ENCODE measurements at regions not wholly inside any gene's neighbourhood (a gene's known extent, or its start where the extent isn't known, plus 50 kb on each side); places are given as distances from the start of the nearest gene placed in this dataset.

GRCh38 chr10:128808921-128809440 is 658.1 kb upstream of the MGMT start:
- DNase-seq (ENCODE audit: low spot score) = no peak

DNA sequence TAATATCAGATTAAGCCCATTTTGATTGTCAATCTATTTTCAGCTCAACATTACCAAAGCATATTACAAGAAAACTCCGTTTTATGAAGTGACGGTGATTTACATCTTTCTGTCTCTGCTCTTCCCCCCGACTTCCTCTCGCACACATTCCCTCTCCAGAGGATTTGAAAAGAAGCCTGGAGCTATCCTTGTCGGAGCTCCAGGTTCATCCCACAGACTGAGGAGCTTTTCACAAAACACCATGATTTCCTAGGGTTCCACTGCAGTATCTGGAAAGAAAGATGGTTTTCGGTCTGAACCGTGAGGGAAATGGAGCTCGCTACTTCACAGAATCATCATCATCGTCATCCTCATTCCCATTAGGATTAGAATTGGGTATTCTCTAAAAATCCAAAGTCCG is 655.5 kb upstream of the MGMT start:
- no peak for DNase-seq (ENCODE audit: low spot score)

- no peak for DNase-seq (ENCODE audit: low spot score)
These were observed 655.0 kb upstream of the MGMT start for GRCh38 chr10:128812000-128812399.

DNA sequence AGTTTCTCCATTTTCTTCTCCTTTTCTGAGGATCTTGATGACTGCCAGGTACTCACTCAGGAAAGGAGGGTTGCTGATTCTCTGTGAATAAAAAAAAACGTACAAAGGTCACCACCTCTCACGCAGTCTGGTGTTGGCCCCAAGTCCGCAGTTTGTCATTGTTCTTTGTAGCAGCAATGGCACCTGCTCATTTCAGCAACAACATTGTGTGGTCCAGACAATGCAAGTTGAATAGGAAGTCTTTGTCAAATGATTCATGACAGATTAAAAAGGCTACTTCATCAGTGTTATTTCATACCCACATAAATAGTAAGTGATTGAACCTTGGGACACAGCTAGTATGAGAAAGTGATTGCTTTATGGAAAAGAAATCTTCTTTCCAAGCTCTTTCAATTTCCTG is 653.5 kb upstream of the MGMT start:
- DNase-seq (ENCODE audit: low spot score) = no peak

DNA sequence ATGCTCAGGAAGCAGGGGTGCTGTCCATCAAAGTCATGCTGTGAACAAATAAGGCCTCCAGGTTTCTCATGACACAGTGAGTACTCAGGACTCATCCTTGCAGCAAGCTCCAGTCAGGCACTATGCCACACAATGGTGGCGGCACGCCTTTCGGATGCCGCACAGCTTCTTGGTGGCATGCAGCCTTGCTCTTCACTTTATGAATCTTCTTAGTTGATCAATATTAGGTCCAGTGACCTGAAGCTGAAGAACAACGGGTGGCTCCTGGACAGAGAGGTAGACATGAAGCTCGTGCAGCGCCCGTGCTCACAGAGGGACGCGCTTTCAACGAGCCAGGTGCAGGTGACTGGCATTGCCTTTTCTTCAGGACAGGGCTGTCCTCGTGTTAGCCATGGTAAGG is 653.0 kb upstream of the MGMT start:
- no peak for DNase-seq (ENCODE audit: low spot score)

DNA sequence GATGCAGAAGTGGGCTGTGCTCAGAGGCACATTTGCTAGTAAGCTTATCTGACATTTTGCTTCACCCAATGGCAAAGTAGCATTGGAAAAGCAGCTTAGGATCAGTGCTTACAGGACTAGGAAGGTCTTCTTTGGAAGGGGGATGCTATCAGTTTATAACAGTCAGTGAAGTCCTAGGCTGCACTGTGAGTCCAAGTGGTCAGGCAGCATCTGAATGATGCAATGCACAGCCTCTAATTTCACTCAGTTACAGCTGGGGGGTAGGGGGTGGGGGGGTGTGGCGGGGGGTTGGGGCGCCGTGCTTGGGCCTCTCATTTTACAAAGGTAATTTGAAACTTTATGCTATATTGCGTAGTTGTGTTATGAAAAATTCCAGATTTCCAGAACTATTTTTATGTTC is 652.3 kb upstream of the MGMT start:
- DNase-seq (ENCODE audit: low spot score) = no peak

DNA sequence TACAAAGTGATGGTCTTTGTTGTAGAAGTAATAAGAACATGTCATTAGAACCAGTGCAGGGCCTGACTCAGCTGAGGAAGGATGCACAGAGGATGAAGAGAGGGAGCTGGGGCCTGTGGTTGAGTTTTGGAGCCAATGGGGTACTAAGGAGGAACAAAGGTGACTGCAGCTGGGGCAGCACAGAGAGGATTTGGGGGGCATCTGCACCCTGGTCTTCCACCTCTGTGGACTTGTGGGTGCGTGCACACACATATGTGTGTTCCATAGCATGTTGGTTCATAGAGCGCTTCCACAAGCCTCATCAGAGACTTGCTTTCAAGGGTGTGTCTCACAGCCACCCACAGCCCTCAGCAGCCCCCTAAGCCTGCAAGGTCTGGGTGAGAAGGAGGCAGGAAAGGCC is 650.3 kb upstream of the MGMT start:
- no peak for DNase-seq (ENCODE audit: low spot score)

DNA sequence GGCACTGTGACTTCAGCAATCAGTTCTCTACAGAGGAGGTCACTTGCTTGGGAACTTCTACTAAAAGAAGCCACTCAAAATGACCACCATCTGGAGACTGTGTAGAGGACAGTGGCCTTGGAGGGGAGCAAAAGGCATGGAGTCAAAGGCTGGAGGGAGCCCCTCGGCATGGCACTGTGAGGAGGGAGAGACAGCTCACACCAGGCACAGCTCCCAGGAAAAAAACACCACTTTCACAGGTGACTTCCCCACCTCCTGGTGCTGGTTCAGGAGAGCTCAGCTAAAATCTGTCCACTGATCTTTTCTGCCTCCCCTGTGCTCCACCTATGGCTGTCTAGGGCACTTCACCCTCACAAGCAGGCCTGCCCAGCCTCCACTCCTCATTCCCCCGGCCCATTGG is 649.4 kb upstream of the MGMT start:
- DNase-seq (ENCODE audit: low spot score) = no peak

GRCh38 chr10:128820663-128821062 is 646.4 kb upstream of the MGMT start:
- no peak for DNase-seq (ENCODE audit: low spot score)

DNA sequence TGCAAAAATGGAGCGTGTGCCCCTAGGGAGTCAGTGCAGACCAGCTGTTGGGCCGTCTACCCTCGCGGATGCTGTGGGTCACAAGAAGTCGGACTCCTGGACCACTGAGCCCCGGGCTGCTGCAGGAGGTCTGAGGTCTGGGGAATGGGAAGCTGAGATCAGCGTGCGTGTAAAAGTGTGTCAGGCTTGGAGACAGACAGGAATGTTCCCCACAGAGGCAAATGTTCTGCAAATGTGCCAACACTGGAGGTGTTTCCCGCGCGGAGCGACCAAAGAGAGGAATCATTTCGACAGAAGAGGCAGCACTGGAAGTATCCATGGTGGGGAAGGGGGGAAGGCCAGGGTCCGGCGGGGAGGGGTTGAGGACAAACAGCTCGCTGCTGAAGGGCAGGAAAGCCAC is 643.8 kb upstream of the MGMT start:
- DNase-seq (ENCODE audit: low spot score) = no peak

GRCh38 chr10:128825626-128826025 is 641.4 kb upstream of the MGMT start:
- no peak for DNase-seq (ENCODE audit: low spot score)

DNA sequence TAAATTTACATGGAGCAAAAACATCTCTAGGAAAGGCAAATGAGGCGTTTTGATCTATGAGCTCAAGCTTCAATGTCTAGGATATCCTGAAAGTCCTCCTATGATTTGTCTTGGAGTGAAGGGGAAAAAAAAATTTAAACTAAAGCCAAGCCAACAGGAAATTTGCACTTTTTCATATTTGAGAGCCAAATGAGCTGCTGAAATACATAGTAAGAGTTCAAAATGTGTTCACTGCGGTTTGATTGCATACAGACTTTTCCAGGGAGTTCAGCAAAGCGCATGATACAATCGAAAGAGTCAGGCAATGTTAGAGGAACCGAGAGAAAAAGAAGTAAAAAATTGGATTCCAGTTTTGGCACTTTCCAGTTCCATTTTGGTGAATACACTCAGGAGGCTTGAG is 633.4 kb upstream of the MGMT start:
- DNase-seq (ENCODE audit: low spot score) = no peak

GRCh38 chr10:128835361-128835760 is 631.7 kb upstream of the MGMT start:
- no peak for DNase-seq (ENCODE audit: low spot score)

DNA sequence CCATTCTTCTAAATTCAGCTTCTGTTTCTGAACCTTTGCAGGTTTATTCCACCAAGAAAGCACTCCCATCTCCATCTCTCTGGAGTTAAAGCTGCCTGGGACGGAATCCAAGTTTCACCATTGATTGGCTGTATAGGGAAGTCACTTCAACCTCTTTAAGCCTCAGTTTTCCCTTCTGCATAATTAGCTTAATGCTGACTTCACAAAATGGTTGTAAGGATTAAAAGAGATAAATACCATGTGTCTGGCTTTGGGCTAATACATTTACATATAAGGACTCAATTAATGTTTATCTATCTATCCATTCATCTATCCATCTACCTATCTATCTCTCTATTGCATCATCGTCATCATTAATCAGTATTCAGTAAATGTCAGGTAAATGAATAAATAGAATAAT is 629.6 kb upstream of the MGMT start:
- DNase-seq (ENCODE audit: low spot score) = no peak

- no peak for DNase-seq (ENCODE audit: low spot score)
These were observed 627.9 kb upstream of the MGMT start for GRCh38 chr10:128839134-128839533.

DNA sequence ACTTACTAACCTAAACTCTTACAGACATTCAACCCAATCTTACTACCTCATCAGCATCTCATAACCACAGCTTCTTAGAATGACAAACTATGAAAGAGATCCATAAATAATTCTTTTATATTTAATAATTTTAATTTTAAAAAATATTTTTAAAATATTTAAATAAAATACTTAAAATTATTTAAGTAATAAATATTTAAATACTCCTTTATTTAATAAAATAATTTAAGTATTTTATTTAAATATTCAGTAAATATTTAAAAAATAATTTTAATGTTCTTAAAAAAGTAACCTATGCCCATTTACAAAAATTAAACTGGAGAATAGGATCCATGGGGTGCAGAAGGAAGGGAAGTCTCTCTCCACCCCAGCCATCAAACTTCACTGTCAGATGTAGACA is 627.3 kb upstream of the MGMT start:
- DNase-seq (ENCODE audit: low spot score) = no peak

- no peak for DNase-seq (ENCODE audit: low spot score)
These were observed 623.1 kb upstream of the MGMT start for GRCh38 chr10:128843972-128844371.

DNA sequence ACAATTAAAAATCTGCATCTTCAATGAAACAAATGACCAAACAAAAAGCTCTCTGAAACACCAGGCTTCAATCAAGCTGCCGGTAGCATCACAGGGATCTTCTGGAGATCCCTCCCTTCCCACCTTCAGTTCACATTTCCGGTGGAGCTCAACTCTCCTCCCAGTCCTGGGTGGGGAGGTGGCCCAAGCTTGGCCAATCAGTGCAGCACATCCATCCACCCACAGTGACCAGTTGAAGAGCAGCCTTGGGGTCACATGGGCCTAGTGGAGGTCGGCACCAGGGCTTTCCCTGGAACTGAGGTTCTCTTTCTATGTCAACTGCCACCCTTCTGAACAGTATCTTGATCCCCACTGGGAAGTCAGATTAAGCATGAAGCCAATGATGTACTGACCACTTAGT is 620.1 kb upstream of the MGMT start:
- no peak for DNase-seq (ENCODE audit: low spot score)

- DNase-seq (ENCODE audit: low spot score) = no peak
These were observed 618.2 kb upstream of the MGMT start for GRCh38 chr10:128848810-128849209.

GRCh38 chr10:128850647-128851046 is 616.4 kb upstream of the MGMT start:
- no peak for DNase-seq (ENCODE audit: low spot score)

GRCh38 chr10:128851281-128851680 is 615.8 kb upstream of the MGMT start:
- DNase-seq (ENCODE audit: low spot score) = no peak

- no peak for DNase-seq (ENCODE audit: low spot score)
These were observed 615.3 kb upstream of the MGMT start for GRCh38 chr10:128851726-128852125.

DNA sequence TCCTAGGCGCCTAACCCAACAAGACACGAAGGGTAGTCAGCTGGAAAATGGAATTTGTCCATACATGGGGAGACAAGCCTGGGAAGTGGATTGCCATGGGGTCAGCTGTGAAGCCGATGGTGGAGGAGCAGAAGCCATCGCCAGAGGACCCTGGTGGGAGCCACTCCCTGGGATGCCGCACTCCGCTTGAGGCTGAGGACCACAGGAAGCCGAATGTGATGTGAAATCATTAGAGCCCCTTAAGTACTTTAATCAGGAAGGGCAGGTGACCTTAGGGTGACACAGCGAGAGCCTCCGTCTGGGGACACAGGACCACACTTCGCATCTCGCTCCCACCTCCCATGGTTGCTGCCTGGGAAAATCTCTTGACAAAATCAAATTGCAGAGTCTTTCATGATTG is 614.6 kb upstream of the MGMT start:
- no peak for DNase-seq (ENCODE audit: low spot score)

- DNase-seq (ENCODE audit: low spot score) = no peak
These were observed 614.1 kb upstream of the MGMT start for GRCh38 chr10:128852902-128853301.

GRCh38 chr10:128853537-128853936 is 613.5 kb upstream of the MGMT start:
- DNase-seq (ENCODE audit: low spot score) = no peak
